ENCODE measurements at regions not wholly inside any gene's neighbourhood (a gene's known extent, or its start where the extent isn't known, plus 50 kb on each side); places are given as distances from the start of the nearest gene placed in this dataset.

DNA sequence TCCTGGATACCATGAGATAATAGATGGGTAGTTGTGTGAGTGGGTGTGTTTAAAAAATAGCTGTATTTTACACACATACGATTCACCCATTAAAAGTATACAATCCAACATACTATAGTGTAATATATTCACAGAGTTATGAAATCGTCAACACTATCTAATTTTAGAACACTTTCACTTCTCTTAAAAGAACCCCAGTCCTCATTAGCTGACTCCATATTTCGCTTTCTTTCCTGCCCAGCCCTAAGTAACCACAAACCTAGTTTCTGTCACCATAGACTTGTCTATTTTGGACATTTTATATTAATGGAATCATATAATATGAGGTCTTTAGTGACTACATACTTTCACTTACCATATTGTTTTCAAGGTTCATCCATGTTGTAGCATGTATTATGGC, 63.8 kb upstream of the S1PR3 start:
- no peak for TF ChIP-seq POLR2A (IDR thresholded peaks at IDR 0.05)
- TF ChIP-seq, protein P1, sequence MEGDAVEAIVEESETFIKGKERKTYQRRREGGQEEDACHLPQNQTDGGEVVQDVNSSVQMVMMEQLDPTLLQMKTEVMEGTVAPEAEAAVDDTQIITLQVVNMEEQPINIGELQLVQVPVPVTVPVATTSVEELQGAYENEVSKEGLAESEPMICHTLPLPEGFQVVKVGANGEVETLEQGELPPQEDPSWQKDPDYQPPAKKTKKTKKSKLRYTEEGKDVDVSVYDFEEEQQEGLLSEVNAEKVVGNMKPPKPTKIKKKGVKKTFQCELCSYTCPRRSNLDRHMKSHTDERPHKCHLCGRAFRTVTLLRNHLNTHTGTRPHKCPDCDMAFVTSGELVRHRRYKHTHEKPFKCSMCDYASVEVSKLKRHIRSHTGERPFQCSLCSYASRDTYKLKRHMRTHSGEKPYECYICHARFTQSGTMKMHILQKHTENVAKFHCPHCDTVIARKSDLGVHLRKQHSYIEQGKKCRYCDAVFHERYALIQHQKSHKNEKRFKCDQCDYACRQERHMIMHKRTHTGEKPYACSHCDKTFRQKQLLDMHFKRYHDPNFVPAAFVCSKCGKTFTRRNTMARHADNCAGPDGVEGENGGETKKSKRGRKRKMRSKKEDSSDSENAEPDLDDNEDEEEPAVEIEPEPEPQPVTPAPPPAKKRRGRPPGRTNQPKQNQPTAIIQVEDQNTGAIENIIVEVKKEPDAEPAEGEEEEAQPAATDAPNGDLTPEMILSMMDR (IDR thresholded peaks at IDR 0.05): no peak

All from suprapubic skin (tissue), 3 donors.